Panc1 (cell line): ENCODE measurements at regions not wholly inside any gene's neighbourhood (a gene's known extent, or its start where the extent isn't known, plus 50 kb on each side); places are given as distances from the start of the nearest gene placed in this dataset.

ENCODE experiments used
- TCF7L2 ChIP-seq: IDR thresholded peaks from 2 replicates; pipeline ENCODE4 v1.6.1; 2011; ENCODE audit warnings: mild to moderate bottlenecking, low read depth, low read length, inconsistent platforms
- TF ChIP-seq, protein P1 (sequence below): fragments of 450-650 bp; IDR thresholded peaks from 2 replicates; pipeline ENCODE4 v1.5.1; 2017; ENCODE audit warnings: mild to moderate bottlenecking
- TF ChIP-seq, protein P2 (sequence below), 2 experiments: IDR thresholded peaks; 2 replicates each; pipeline ENCODE4 v1.6.1; 2011 to 2012; ENCODE audit warnings: low read depth in 2 of 2, control low read depth in 1 of 2, low read length in 1 of 2, mild to moderate bottlenecking in 1 of 2, moderate library complexity in 1 of 2; ENCODE audit not compliant: insufficient read depth in 1 of 2

DNA sequence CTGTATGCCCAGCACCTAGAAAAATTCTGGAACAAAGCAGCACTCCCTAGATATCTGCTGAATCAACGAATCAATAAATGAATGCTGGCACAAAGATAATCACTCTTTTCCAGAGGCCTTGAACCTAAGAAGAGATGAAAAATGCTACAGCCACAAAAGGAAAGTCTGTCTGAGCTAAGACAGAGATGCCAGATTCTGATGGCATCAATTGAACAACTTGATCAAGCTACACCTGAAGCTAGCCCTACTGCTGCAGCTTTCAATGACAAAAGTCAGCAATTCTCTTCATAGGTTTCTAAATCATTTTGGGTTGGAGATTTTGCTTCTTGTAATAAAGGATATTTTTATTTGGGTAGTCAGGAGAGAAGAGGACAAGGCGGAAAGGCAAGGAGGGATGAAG, 305.0 kb upstream of the SULF2 start:
- TF ChIP-seq, protein P1, sequence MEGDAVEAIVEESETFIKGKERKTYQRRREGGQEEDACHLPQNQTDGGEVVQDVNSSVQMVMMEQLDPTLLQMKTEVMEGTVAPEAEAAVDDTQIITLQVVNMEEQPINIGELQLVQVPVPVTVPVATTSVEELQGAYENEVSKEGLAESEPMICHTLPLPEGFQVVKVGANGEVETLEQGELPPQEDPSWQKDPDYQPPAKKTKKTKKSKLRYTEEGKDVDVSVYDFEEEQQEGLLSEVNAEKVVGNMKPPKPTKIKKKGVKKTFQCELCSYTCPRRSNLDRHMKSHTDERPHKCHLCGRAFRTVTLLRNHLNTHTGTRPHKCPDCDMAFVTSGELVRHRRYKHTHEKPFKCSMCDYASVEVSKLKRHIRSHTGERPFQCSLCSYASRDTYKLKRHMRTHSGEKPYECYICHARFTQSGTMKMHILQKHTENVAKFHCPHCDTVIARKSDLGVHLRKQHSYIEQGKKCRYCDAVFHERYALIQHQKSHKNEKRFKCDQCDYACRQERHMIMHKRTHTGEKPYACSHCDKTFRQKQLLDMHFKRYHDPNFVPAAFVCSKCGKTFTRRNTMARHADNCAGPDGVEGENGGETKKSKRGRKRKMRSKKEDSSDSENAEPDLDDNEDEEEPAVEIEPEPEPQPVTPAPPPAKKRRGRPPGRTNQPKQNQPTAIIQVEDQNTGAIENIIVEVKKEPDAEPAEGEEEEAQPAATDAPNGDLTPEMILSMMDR: no peak
- no peak for TF ChIP-seq TCF7L2
- TF ChIP-seq, protein P2, sequence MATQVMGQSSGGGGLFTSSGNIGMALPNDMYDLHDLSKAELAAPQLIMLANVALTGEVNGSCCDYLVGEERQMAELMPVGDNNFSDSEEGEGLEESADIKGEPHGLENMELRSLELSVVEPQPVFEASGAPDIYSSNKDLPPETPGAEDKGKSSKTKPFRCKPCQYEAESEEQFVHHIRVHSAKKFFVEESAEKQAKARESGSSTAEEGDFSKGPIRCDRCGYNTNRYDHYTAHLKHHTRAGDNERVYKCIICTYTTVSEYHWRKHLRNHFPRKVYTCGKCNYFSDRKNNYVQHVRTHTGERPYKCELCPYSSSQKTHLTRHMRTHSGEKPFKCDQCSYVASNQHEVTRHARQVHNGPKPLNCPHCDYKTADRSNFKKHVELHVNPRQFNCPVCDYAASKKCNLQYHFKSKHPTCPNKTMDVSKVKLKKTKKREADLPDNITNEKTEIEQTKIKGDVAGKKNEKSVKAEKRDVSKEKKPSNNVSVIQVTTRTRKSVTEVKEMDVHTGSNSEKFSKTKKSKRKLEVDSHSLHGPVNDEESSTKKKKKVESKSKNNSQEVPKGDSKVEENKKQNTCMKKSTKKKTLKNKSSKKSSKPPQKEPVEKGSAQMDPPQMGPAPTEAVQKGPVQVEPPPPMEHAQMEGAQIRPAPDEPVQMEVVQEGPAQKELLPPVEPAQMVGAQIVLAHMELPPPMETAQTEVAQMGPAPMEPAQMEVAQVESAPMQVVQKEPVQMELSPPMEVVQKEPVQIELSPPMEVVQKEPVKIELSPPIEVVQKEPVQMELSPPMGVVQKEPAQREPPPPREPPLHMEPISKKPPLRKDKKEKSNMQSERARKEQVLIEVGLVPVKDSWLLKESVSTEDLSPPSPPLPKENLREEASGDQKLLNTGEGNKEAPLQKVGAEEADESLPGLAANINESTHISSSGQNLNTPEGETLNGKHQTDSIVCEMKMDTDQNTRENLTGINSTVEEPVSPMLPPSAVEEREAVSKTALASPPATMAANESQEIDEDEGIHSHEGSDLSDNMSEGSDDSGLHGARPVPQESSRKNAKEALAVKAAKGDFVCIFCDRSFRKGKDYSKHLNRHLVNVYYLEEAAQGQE (IDR thresholded peaks at IDR 0.05; ENCODE audit: insufficient read depth in 1 of 2, low read depth in 2 of 2, low read length in 1 of 2): no peak
